AG10803 (cell line): ENCODE measurements at regions not wholly inside any gene's neighbourhood (a gene's known extent, or its start where the extent isn't known, plus 50 kb on each side); places are given as distances from the start of the nearest gene placed in this dataset.

ENCODE experiments used
- DNase-seq: peaks from one replicate; pipeline ENCODE4 v3.0.0; 2010; ENCODE audit warnings: low read depth
- H3K4me3 ChIP-seq: 2 replicates; pipeline ENCODE4 v1.5.1; 2011; ENCODE audit warnings: mild to moderate bottlenecking, low read length, control low read depth
- CTCF ChIP-seq: conservative IDR thresholded peaks from 2 replicates; pipeline ENCODE4 v1.5.1; 2011; ENCODE audit warnings: mild to moderate bottlenecking, low read length, control low read depth, inconsistent platforms

GRCh38 chr5:58346041-58346440, 113.8 kb downstream of the PLK2 start:
- no peak for TF ChIP-seq CTCF
- DNase-seq: no peak
- no peak overlapping the region for H3K4me3 ChIP-seq

- no peak for DNase-seq
- H3K4me3 ChIP-seq: no peak overlapping the region
- no peak for TF ChIP-seq CTCF
These were observed 118.4 kb downstream of the PLK2 start for GRCh38 chr5:58341476-58341875.

DNA sequence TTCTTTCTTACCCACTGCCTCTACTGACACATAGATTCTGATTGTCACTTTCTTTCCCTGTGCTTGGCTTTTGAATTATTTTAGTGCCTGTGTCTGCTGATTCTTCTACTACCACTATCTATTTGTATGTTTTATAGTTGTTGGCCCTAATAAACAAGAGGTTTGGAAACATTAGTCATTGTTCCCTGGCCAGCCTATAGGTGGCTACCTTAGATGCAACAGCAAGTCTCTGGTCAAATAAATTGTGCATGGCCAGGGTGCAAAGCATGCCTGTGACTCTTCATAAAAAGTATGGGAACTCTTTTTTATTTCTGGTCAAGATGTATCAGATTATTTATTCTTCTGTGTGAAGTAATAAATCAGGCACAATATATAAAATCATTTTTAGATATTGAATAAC, 124.4 kb downstream of the PLK2 start:
- DNase-seq: no peak
- H3K4me3 ChIP-seq: no peak overlapping the region
- no peak for TF ChIP-seq CTCF

DNA sequence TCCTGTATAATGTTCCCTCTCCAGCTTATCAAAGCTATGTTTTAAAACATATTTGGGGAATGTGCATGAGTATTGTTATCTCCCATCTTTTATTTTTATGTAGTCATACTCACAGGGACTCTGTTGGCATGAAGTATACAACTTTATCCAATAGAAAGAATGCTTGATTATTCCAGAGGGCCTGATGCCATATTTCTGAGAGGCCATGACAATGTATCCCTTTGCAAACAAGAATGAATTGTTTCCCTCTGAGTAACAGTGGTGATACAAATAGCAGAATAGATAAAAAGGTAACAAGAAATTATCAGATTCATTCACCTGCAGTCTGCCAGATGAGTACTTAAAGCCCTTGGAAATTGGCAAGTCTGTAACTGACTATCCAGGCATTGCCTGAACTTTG, 125.9 kb downstream of the PLK2 start:
- no peak for DNase-seq
- H3K4me3 ChIP-seq: no peak overlapping the region
- TF ChIP-seq CTCF: no peak

DNA sequence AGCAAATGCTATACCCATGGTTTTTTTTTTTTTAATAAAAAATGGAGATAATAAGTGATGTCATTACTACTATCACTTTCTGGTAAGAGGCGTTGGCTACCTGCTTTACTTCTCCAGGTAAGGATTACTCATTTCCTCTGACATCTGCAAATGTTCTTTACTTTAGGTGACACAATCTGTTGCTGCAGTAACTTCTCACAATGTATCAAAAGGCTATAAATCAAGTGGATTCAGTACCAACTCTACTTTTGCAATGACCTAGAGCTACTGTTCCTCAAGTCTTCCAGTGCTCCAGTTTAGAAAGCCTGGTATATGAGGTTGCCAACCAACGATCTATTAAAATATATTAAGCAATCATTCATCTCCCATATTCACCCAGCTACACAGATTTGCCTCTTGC, 129.1 kb downstream of the PLK2 start:
- H3K4me3 ChIP-seq: no peak overlapping the region
- no peak for DNase-seq
- TF ChIP-seq CTCF: no peak

GRCh38 chr5:58327289-58327688, 132.6 kb downstream of the PLK2 start:
- no peak for DNase-seq
- H3K4me3 ChIP-seq: no peak overlapping the region
- TF ChIP-seq CTCF: no peak

DNA sequence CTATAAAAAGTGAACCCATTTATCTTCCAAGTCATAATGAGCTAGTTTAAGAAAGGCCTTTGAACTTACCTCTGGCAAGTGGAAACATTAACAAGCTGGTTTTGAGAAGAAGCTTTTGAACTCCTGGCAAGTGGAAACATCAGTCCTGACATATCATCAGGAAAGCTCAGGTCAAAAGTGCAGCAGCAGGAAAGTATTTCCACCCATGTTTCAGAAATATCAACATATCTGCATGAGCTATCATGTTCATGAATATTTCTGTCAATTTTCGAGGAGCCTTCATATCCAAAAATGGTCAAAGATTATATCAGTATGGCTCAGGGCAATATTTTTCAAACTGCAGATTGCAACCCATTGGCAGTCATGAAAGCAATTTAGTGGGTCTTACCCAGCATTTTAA, 133.9 kb downstream of the PLK2 start:
- no peak for TF ChIP-seq CTCF
- no peak for DNase-seq
- H3K4me3 ChIP-seq: no peak overlapping the region
